ENCODE measurements at regions not wholly inside any gene's neighbourhood (a gene's known extent, or its start where the extent isn't known, plus 50 kb on each side); places are given as distances from the start of the nearest gene placed in this dataset.

DNA sequence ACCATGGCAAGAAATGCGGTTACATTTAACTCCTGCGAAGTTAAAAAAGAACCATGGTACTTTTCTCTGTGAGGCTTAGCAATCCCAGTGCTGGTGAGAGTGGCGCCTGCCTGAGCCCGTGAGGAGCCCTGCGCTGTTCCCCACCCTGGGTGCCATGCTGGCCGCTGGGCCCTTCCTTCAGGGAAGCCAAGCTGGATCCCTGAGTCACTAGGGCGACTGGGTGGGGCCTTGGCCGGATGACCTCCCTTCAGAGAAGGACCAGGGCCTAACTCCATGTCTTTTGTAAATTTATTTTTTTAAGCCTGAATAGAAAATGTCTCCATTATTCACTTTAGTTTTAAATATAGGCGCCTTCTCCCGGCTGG, 209.1 kb downstream of the ERMARD start:
- DNase-seq, result no peak

DNA sequence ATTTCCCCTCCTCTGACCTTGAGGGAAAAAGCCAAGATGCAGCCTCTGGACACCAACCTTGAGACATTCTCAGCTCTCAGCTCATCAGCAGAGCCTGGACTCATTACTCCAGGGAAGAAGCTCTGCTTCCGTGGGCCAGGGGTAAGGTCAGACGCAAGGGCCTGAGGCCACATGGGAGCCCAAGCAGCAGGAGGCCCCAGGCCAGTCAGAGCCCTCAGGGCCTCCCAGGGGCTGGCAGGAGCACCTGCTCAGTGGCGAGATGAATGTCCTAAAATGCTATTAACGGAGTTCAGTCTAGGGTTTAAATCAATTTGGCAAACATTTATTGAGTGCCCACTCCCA, 208.6 kb downstream of the ERMARD start:
- no peak for DNase-seq

DNA sequence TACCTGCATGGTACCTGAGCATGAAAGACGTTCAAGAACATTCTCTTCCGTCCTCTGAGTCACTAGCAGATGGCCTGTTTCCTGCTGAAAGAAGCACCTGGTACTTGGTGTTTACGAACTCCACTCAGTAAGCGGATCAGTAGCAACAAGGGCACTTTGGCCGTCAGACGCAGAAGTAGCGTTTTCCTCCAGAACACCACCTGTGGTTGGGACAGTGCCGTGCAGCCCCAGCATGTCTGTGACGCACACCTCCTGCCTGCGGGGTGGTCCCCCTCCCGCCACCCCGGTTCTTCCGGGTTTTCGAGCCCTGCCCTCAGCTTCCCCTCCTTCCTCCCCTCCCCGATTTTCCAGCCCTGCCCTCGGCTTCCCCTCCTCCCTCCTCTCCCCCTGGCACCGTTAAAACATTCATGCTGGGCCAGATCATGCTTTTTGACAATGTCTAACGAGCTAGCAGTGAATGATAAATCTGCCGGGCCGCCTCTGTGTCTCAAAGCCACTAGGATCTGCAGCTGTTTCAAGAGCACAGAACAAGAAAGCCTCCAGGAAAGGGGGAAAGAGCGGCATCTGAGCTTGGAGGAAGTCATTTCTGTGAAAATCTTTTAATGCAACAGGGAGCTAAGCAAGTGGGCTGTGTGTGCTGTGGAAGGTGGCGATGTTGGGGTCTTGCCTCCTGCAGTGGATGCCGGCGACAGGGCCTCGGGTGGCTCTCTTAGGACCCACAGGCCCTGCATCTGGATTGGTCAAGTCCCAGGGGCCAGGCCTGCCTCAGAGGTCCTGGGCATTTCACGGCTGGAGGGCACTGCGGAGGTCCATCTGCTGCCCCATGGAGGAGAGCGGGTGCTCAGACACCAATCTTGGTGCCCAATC, 207.9 kb downstream of the ERMARD start:
- peak; percentile 22 to 43 for DNase-seq

- DNase-seq, result no peak
Observed at GRCh38 chr6:169958510-169958909, 207.1 kb downstream of the ERMARD start.

GRCh38 chr6:169957351-169957963, 206.0 kb downstream of the ERMARD start:
- no peak for DNase-seq

DNA sequence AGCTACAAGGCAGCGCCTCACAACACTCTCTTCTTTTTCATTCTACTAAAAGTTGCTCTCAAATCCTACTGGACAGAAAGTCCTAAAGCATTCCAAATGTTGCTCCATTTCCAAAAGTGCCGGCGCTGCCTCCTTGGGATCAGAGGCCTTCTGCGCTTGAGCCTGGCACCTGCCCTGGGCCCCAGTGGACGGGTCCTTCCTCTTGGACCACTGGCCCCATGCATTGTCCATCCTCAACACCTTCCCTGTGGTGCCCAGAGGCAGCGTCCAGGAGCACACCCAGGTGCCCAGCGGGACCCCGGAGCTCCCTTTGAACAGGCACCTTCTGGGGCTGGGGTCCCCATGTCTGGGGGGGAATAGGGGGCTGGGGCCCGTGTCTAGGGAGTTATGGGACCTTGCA, 205.2 kb downstream of the ERMARD start:
- no peak for DNase-seq

- no peak for DNase-seq
Observed at GRCh38 chr6:169955731-169956437, 204.5 kb downstream of the ERMARD start.

DNA sequence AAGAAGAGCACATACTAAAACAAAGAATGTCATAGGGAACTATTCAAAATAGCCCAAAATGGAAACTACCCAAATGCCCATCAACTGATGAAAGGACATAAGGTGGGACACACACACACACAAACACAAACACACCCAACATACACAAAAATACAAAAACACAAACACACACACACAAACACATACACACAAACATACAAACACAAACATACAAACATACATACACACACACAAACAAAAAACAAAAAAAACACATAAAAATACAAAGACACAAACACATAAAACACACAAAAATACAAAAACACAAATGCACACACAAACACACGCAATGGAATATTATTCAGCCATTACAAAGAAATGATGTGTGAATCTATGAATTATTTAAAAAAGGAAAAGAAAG, 203.6 kb downstream of the ERMARD start:
- DNase-seq, result no peak

GRCh38 chr6:169953686-169954085, 202.3 kb downstream of the ERMARD start:
- DNase-seq, result no peak

DNA sequence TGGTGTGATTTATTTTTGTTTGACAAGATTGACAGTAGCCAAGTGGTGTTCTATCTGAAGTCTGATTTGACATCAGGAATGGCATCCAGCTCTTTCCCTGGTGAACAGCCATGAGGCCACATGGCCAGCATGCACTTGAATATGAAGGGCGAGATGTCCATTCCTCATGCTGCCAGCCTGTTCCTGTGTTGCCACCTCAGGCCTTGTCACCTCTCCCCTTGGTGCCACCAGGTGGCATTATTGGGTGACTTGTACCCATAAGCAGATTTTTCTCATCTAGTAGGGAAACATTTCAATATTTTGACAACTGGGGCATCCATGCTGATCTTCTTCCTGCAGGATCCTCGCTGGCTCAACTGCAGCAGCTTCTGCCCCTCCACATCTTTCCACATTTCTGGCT, 199.1 kb downstream of the ERMARD start:
- DNase-seq, result no peak

DNA sequence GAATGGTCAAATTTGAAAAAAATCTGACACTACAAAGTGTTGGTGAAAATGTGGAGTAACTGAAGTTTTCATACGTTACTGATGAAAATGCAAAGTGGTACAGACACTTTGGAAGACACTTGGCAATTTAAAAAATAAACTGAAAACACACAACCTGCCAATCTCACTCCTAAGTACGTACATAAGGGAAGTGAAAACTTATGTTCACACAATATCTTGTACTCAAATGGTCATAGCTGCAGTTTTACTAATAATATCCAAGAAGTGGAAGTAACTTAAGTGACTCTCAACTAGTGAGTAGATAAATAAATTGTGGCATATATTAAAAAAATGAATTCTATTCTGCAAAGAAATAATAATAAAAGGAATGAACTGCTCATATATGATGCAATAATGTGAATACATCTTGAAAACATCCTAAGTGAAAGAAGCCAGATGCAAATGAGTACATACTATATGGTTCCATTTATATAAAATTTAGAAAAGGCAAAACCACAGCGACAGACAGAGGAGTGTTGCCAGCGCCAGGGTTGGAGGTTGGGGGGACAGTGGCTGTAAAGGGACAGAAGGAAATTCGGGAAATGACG, 198.2 kb downstream of the ERMARD start:
- DNase-seq, result no peak

DNA sequence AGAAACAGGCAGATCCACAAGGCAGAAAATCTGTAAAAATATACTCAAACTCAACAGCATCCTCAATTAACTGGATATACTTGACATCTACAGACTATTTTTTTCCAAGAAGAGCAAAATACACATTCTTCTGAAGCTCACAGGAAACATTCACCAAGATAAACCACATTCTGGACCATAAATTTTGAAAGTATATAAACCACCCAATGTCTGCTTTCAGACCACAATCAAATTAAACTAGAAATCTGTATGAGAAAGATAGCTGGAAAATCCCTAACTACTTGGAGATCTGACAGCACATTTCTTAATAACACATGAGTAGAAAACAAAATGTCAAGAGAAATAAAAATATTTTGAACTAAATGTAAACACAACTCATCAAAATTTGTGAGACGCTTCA, 195.5 kb downstream of the ERMARD start:
- no peak for DNase-seq

- DNase-seq, result no peak
Observed at GRCh38 chr6:169945117-169945516, 193.7 kb downstream of the ERMARD start.

DNA sequence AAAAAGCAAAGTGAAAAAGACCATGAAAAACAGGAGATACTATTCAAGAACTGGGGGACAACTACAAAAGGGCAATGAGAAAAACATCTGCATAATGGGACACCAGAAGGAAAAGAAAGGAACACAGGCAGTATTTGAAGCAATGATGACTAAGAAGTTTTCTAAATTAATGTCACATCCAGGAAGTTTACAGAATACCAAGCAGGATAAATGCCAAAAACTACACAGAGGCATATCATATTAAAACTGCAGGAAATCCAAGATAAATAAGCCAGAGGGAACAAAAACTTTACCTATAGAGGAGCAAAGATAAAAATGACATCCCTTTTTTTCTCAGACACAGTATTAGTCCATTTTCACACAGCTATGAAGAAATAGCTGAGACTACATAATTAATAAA, 193.0 kb downstream of the ERMARD start:
- no peak for DNase-seq

- DNase-seq, result no peak
Observed at GRCh38 chr6:169944061-169944337, 192.6 kb downstream of the ERMARD start.

- DNase-seq, result no peak
Observed at GRCh38 chr6:169943241-169944060, 192.0 kb downstream of the ERMARD start.

- no peak for DNase-seq
Observed at GRCh38 chr6:169942173-169942572, 190.8 kb downstream of the ERMARD start.

- no peak for DNase-seq
Observed at GRCh38 chr6:169940481-169941271, 189.3 kb downstream of the ERMARD start.

- no peak for DNase-seq
Observed at GRCh38 chr6:169939554-169940164, 188.2 kb downstream of the ERMARD start.

DNA sequence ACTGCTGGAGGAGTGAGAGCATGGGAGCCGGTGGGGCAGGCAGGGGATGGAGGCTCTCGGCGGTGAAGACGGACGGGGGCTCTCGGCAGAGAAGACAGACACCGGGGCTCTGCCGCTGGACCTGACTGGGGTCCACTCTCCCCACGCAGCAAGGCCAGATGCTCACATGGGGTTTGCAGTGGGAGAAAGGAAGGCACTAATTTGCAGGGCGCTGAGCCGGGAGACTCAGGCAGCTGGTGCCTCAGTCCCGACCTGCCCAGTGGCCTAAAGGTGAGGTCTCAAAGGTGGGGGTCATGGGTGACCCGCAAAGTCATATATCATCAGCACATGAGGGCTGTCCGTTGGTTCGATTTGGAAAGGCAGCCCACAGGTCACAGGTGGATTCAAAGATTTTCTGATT, 187.3 kb downstream of the ERMARD start:
- no peak for DNase-seq

DNA sequence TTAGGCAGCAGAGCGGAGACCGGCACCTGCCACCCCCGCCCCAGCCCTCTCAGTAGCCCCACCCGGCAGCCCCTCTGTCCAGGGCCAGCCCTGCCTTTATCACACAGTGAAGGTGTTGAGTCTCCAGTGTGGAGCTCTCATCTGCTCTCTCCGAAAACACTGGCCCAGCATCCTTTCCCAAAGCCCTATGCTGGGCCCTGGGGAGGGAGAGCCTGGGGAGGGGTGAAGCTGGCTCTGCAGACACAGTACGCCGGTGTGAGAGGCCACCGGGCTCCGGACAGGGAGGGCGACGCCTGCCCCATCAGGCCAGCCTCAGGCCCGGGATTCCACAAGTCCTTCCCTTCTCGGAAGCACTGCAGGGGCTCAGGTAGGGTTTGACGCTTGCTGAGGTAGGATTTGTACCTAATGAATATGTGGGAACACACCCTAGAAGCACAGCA, 186.9 kb downstream of the ERMARD start:
- DNase-seq, result no peak

Data from stimulated activated CD4-positive, alpha-beta T cell treated with anti-CD3 and anti-CD28 coated beads, Interleukin-4, amount 100 ng/mL, for 4 hours (primary cell).